ENCODE measurements at regions not wholly inside any gene's neighbourhood (a gene's known extent, or its start where the extent isn't known, plus 50 kb on each side); places are given as distances from the start of the nearest gene placed in this dataset.

GRCh38 chr2:11103984-11104793 is 51.1 kb upstream of the SLC66A3 start:
- no peak for DNase-seq

- no peak for DNase-seq
Measured at GRCh38 chr2:11104794-11105660, 50.2 kb upstream of the SLC66A3 start.
